ENCODE measurements at regions not wholly inside any gene's neighbourhood (a gene's known extent, or its start where the extent isn't known, plus 50 kb on each side); places are given as distances from the start of the nearest gene placed in this dataset.

DNA sequence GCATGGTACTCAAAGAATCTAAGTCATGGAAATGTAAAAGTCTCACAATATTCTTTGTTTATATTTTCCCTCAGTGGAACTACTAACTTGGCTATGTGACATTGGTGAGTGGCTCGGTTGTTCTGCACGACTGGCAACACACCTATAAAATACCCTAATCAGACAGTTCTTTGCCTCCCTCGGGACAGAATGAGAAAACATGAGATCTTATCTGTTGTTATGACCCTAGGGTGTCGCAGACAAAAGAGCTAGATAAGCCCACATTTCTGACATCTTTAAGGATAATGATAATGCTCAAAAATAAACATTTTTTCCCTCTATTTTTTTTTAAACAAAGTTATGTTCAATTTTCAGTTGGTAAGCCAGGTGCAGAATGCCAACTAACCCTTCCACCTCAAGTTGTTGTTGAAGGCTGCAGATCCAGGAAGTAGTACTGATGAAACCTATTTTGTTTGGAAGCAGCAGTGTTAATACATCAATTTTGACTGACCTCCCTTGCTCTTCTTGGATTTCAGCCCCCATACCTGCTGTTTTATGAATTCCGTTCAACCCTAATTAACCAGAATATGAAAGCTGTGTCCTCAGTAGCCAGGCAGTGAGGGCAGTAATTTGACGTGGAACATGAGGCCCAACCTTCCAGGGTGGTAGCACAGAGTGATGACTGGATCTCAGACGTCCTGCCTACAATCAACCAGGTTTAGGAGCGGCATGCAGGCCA is 108.7 kb upstream of the DUSP10 start:
- Histone ChIP-seq H3K23ac (ENCODE audit: insufficient read length, low read depth, low read length) (no peak overlapping the region), H3K23me2 (ENCODE audit: insufficient read length, low read depth, low read length, poor library complexity, severe bottlenecking) (no peaks in the 10 kb centered on the region), H3K4me1 (ENCODE audit: insufficient read depth, low read length) (no peaks in the 10 kb centered on the region), H3K18ac (ENCODE audit: insufficient read length, low read depth, low read length) (no peak overlapping the region), H3K14ac (ENCODE audit: insufficient read depth, low read length) (no peak overlapping the region), H2BK5ac (ENCODE audit: insufficient read length, low read length) (no peak overlapping the region), H2BK15ac (ENCODE audit: low read depth, low read length) (no peak overlapping the region; the same call in 1 of the 2 replicates), H4K8ac (replicated peaks; ENCODE audit: insufficient read length, low read depth, low read length) (no peak overlapping the region), H3K9me3 (ENCODE audit: control insufficient read depth, low read depth, low read length) (no peaks in the 10 kb centered on the region), H3K27me3 (ENCODE audit: insufficient read depth, low read length) (no peaks in the 10 kb centered on the region), H3K4me2 (ENCODE audit: insufficient read depth, insufficient read length, low read length) (no peak overlapping the region), H3K4ac (ENCODE audit: low read depth, low read length) (no peak overlapping the region), H4K20me1 (ENCODE audit: control insufficient read depth, insufficient read depth, insufficient read length) (no peaks in the 10 kb centered on the region), H3K27ac (ENCODE audit: insufficient read length, low read depth, low read length) (no peak overlapping the region), H4K5ac (ENCODE audit: insufficient read length, low read depth, low read length) (no peak overlapping the region), H3T11ph (ENCODE audit: low read length) (no peak overlapping the region), H2BK12ac (ENCODE audit: insufficient read length, low read depth, low read length) (no peak overlapping the region), H2AFZ (ENCODE audit: low read length) (no peak overlapping the region), H4K91ac (ENCODE audit: insufficient read length, low read depth, low read length) (no peak overlapping the region), H2AK5ac (ENCODE audit: insufficient read length, low read length) (no peak overlapping the region), H3K79me1 (ENCODE audit: insufficient read depth, low read depth, low read length, poor library complexity, severe bottlenecking) (no peaks in the 10 kb centered on the region), H3K9ac (ENCODE audit: extremely low read depth, insufficient read length, low read length) (no peak overlapping the region), H2BK20ac (ENCODE audit: low read depth, low read length, poor library complexity, severe bottlenecking) (no peak overlapping the region), H3K56ac (ENCODE audit: insufficient read length, low read depth, low read length) (no peak overlapping the region), H3K79me2 (ENCODE audit: insufficient read depth, low read length) (no peaks in the 10 kb centered on the region), H2BK120ac (ENCODE audit: low read depth, low read length, poor library complexity, severe bottlenecking) (no peak overlapping the region)
- Mint-ChIP-seq H3K9me3 (no peaks in the 10 kb centered on the region), H3K36me3 (ENCODE audit: insufficient read depth in 1 of 3, low read depth in 3 of 3) (no peaks in the 10 kb centered on the region; a peak in 1 of 7 replicates), H3K4me3 (no peak overlapping the region), H3K27me3 (ENCODE audit: low read depth) (no peaks in the 10 kb centered on the region), H3K27ac (no peak overlapping the region), H3K4me1 (peaks cover 2 to 6% of the 10 kb centered on the region in 2 experiments; a peak in 2 of 4 replicates)
- WGBS (ENCODE audit: extremely low coverage, insufficient read length, low lambda C conversion rate) = no CpG with 5 or more reads among the region's 8 CpGs
- DNase-seq = no peak
- no peak for TF ChIP-seq CTCF (conservative IDR thresholded peaks at IDR 0.05)
